ENCODE measurements at regions not wholly inside any gene's neighbourhood (a gene's known extent, or its start where the extent isn't known, plus 50 kb on each side); places are given as distances from the start of the nearest gene placed in this dataset.

DNA sequence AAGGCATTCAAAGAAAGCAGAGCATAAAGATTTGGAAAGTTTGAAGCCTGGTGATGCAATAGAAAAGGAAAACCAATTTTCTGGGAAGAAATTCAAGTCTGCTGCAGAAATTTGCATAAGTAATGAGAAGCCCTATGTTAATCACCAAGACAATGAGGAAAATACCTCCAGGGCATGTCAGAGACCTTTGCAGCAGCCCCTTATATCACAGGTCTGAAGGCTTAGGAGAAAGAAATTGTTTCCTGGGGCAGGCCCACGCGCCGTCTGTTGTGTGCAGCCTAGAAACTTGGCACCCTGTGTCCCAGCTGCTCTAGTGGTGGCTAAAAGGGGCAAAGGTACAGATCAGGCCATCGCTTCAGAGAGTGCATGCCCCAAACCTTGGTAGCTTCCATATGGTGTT, 495.3 kb upstream of the CDH6 start:
- no peak for DNase-seq

- no peak for DNase-seq
These were observed 500.2 kb upstream of the CDH6 start for GRCh38 chr5:30693326-30693725.

- DNase-seq: no peak
These were observed 502.6 kb upstream of the CDH6 start for GRCh38 chr5:30690931-30691330.

DNA sequence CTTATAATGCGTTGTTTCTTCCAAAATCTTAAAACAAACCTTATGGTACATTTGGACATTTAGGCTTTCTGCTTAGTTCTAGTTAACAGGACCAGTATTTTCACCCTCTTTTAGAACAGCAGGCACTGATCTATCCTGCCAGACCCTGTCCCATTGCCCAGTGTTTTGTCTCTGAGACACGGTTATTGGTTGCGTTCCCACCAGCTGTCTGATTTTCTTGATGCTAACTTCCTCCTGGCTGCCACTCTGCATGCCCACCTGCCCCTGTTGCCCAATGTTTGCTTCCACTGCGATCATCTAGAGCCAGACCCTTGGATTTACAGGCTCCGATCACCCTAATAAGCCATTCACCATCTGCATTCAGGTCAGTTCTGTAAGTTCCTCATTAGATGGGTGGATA, 506.0 kb upstream of the CDH6 start:
- no peak for DNase-seq

DNA sequence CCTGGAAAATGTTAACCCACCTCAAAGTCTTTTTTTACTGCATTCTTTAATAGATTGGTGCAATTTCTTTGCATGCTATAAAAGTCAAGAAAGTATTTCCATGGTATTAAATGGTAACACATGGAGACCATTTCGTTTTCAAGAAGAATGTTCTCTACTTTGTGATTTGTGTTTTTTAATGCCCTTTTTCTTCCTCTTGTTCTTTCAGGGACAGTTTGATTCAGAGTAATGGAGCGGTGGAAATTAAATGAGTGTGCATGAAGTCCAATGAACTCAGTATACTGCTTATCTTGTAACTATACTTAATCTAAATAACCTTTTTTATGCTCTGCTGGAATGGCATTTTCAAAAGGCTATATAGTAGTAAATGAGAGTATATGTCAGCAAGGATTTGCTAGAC, 507.0 kb upstream of the CDH6 start:
- no peak for DNase-seq

DNA sequence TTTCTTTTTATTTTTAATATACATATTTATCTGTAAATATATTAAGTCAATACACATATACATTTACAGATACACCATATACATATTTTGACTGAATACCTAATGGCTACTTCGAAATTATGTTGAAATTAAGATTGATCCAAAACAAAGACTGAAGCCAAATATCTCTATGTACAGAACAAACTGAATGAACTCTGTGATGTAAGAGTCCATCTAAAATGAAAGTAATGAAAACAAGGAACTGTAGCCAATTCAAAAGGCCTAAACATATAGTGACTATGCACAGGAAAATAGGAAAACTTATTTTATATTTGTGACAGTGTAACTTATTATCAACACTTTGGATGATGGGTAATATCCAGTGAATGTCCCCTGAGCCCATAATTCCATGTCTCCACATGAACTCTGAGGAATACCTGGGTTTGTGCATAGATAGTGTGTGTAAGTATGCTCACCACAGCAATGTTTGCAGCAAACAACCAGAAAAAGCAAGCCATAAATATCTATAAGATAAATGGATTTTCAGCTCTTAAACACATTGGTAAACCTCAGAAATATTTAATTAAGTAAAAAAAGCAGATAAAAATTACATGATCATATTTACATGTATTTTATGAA, 517.2 kb upstream of the CDH6 start:
- no peak for DNase-seq

GRCh38 chr5:30667293-30667692, 526.2 kb upstream of the CDH6 start:
- DNase-seq: no peak

GRCh38 chr5:30663536-30663935, 530.0 kb upstream of the CDH6 start:
- DNase-seq: no peak

- DNase-seq: no peak
These were observed 531.1 kb upstream of the CDH6 start for GRCh38 chr5:30662373-30662772.

GRCh38 chr5:30661730-30662129, 531.8 kb upstream of the CDH6 start:
- DNase-seq: no peak

GRCh38 chr5:30659417-30659816, 534.1 kb upstream of the CDH6 start:
- DNase-seq: no peak

DNA sequence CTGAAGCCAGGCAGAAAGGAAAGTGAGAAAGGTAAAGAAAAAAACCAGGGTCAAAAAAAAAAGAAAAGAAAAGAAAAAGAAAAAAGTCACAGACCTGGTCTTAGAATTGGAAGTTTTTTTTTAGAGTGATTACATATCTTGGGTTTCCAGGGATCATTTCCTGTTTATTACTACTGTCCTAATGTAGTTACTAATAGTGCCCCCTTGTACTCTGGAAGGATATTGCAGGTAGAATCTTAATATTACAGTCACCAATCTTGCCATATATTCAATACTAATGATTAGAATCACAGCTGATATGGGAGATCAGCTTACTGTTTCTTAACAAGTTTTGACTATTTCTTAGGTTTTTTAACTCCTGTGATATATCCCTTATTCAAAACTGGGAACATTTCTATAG, 543.2 kb upstream of the CDH6 start:
- DNase-seq: no peak

DNA sequence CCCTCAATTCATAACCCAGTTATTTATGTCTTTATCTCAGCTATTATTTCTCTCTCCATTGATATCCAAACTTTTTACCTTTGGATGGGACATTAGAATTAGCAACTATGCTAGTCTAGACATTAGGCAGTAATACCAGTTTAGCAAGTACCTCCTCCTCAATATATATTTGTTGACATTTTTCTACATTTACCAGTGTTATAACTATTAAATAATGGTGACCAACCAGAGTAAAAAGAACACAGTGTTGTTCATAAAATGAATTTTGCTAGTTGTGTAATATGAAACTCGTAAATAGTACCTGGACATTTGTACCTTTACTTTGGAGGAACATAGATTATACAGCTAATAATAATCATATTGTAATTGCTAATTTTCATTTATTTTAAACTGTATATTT, 554.6 kb upstream of the CDH6 start:
- DNase-seq: no peak

GRCh38 chr5:30627945-30628344, 565.5 kb upstream of the CDH6 start:
- no peak for DNase-seq

DNA sequence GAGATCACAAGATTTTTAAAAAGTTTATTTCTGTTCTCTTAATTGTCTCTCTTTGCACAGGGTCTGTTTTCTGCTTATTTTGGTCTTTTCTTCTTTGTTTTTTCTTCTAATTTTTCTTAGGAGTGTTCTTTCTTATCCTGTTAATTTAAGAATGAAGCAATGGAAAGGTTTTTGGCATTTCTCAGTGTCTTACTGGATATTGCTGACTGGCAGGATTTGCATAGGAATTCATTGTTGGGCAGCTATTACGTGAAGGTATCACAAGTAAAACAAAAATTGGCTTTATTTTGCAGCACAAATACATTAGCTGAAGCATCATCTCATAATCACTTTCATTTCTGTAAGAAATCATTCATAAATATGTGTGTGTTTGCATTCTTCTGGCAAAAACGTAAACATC, 566.9 kb upstream of the CDH6 start:
- no peak for DNase-seq

DNA sequence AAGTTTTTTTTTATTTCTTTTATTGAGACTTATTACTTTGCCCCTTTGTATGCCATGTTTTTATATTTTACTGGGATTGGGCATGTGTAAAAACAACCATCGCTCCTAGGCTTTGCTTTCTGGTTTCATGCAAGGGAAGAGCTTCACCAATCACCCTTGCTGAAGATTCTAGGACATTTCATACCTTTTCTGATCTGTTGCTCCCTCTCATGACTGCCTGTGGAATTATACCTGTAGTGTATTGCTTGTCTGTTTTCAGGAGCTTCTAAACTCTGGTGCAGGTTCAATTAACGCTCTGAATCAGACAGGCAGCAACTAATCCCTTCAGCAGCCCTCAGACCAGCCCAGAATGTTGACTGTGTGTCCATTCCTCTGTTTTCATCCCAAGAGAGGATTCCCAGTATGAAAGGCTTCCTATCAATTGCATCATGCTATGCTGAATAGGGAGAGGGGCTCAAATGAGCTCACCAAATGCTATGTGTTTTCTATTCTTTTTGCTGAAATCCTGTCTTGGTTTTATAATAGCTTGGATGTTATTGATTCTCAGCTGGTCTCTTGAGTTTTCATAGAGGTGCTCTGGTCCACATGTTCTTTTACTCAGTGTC, 572.9 kb upstream of the CDH6 start:
- no peak for DNase-seq

DNA sequence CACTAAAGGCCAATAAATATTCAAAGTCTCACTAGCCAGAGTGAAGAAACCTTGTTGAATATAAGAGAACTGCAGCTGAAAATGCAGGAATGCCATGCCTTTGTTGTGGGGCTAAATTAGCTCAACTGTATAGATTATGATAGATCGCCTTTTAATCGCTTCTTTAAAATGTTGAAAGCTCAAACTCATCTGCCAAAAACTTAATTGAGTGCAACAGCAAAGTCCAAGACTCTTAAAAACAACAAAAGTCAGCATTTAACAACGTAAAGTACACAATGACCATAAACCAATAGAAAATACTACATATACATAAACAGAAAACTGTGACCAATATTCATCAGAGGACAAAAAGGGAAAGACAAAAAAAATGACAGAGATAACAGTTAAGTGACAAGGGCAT, 585.0 kb upstream of the CDH6 start:
- DNase-seq: no peak

GRCh38 chr5:30607301-30607894, 586.1 kb upstream of the CDH6 start:
- DNase-seq: no peak

DNA sequence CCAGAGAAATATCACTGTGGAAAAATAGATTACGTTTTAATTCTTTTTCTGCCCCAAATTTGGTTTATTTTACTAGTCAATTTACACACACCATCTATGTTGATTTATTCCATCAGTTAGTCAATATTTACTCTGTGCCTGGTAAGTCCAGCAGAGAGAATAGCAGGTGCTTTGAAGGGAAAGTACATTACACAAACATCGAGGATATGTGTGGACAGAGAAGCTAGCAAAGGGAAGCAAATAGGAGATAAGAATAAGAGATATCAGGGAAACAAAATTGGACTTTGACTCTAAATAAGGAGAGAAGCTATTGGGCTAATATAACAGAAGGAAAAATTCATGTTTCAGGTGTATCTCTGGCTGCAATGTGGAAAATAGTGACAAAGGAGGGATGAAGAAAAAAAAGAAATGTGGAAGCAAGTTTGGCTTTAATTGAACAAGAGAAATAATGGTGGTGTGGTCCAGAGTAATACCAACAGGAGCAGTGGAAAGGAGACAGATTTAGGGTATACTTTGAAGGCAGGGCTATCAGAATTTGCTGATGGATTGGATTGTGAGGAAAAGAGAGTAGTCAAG, 587.7 kb upstream of the CDH6 start:
- no peak for DNase-seq

- no peak for DNase-seq
These were observed 588.7 kb upstream of the CDH6 start for GRCh38 chr5:30604648-30605262.

DNA sequence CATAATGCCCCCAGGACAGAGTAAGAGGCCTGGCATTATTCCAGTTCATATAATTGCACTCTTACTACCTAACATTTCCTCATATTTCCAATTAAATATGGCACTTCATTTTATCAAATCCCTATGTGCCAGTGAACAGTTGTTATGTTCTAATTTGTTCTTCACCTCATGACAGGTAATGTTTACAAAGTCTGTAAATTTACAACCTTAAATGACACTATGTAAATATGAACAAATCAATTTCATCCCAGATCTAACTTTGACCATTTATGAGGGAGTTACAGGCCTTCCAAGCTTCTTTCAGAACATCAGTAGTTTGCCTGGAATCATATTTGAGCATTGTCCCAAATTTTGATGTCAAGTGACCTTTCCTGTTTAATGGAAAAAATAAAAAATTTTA, 592.6 kb upstream of the CDH6 start:
- no peak for DNase-seq

GRCh38 chr5:30596495-30597064, 596.9 kb upstream of the CDH6 start:
- no peak for DNase-seq

- DNase-seq: no peak
These were observed 599.2 kb upstream of the CDH6 start for GRCh38 chr5:30594331-30594730.

DNA sequence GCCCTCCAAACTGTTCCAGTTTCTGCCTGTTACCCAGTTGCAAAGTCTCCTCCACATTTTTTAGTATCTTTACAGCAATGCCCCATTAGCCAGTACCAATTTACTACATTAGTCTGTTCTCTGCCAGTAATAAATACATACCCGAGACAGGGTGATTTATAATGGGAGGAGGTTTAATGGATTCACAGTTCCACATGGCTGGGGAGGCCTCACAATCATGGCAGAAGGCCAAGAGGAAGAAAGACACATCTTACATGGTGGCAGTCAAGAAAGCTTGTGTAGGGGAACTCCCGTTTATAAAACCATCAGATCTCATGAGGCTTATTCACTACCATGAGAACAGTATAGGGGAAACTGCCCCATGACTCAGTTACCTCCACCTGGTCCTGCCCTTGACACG, 600.7 kb upstream of the CDH6 start:
- DNase-seq: no peak

Data from NCI-H446 treated with DMSO at 0.1 percent for 48 hours (cell line).